Breast epithelium (tissue), 4 donors: ENCODE measurements at regions not wholly inside any gene's neighbourhood (a gene's known extent, or its start where the extent isn't known, plus 50 kb on each side); places are given as distances from the start of the nearest gene placed in this dataset.
"Not testable (repeated sequence)": the region's sequence is repeated elsewhere in the genome, so short reads cannot be mapped to it uniquely, and the experiment has no call there.

Experiments used
- DNase-seq, 2 donors: peaks; one replicate each; pipeline ENCODE4 v3.0.0-alpha.2; 2019; ENCODE audit warnings: low spot score in 2 of 2
- H3K27ac ChIP-seq, 2 donors: fragments of 200-600 bp; sonication (generic) in 1 of 2; one replicate each; pipeline ENCODE4 v1.5.1; 2016 to 2019; ENCODE audit warnings: mild to moderate bottlenecking in 1 of 2
- H3K27me3 ChIP-seq, 2 donors: fragments of 200-600 bp; sonication (generic) in 1 of 2; one replicate each; pipeline versions ENCODE4 v1.5.1 to v1.6.0; 2017 to 2019; ENCODE audit warnings: control low read depth in 1 of 2, mild to moderate bottlenecking in 1 of 2
- H3K36me3 ChIP-seq: fragments of 200-600 bp; one replicate; pipeline ENCODE4 v1.5.1; 2019
- H3K4me1 ChIP-seq, 2 donors: fragments of 200-600 bp; sonication (generic); one replicate each; pipeline ENCODE4 v1.5.1; 2016 to 2019; ENCODE audit warnings: control low read depth in 1 of 2
- H3K4me3 ChIP-seq, 3 donors: fragments of 200-600 bp; sonication (generic); 1 replicate in 2 of 3; 2 replicates in 1 of 3; pipeline ENCODE4 v1.5.1; 2016 to 2019; ENCODE audit warnings: mild to moderate bottlenecking in 3 of 3, moderate library complexity in 2 of 3
- H3K9me3 ChIP-seq, 2 donors: fragments of 200-600 bp; sonication (generic) in 1 of 2; one replicate each; pipeline ENCODE4 v1.5.1; 2016 to 2019; ENCODE audit warnings: control low read depth in 1 of 2
- CTCF ChIP-seq, 3 donors: fragments of 450-650 bp; IDR thresholded peaks; one replicate each; pipeline ENCODE4 v1.5.1; 2016 to 2017; ENCODE audit warnings: antibody characterized with exemption in 3 of 3, mild to moderate bottlenecking in 3 of 3, moderate library complexity in 3 of 3
- POLR2A ChIP-seq: fragments of 450-650 bp; IDR thresholded peaks from one replicate; pipeline ENCODE4 v1.6.1; 2016; ENCODE audit warnings: antibody characterized with exemption, mild to moderate bottlenecking, moderate library complexity
- POLR2AphosphoS5 ChIP-seq, 3 donors: sonication (generic); formaldehyde crosslinking; IDR thresholded peaks; one replicate each; pipeline ENCODE4 v1.6.1; 2017; ENCODE audit warnings: antibody characterized with exemption in 3 of 3
- intact Hi-C: fragments of 100-400 bp; cut with DNase I; formaldehyde crosslinking; loops from one replicate; pipeline ENCODE4 v1.15.1; 2023; ENCODE audit warnings: low total_unique reads

- TF ChIP-seq POLR2AphosphoS5 (IDR thresholded peaks at IDR 0.05) (no peak), POLR2A (no peak)
- H3K4me3 ChIP-seq: no peak overlapping the region
- no peaks in the 10 kb centered on the region for H3K4me1 ChIP-seq
- intact Hi-C loops: no loop called here
- H3K9me3 ChIP-seq: no peaks in the 10 kb centered on the region
- H3K27ac ChIP-seq: no peak overlapping the region
- H3K36me3 ChIP-seq: no peaks in the 10 kb centered on the region
- DNase-seq: no peak
- no peaks in the 10 kb centered on the region for H3K27me3 ChIP-seq
These were observed 186.7 kb downstream of the LARP7 start for GRCh38 chr4:112823606-112824005.

- no peaks in the 10 kb centered on the region for H3K27me3 ChIP-seq
- H3K27ac ChIP-seq: no peak overlapping the region
- H3K36me3 ChIP-seq: no peaks in the 10 kb centered on the region
- intact Hi-C loops: no loop called here
- no peaks in the 10 kb centered on the region for H3K4me1 ChIP-seq
- no peak for TF ChIP-seq POLR2AphosphoS5 (IDR thresholded peaks at IDR 0.05)
- TF ChIP-seq POLR2A: no peak
- TF ChIP-seq CTCF (IDR thresholded peaks at IDR 0.05): no peak
- peaks cover 2 to 7% of the 10 kb centered on the region in 2 donors for H3K9me3 ChIP-seq
- no peak for DNase-seq
- H3K4me3 ChIP-seq: no peak overlapping the region
These were observed 193.9 kb downstream of the LARP7 start for GRCh38 chr4:112830753-112831386.

- no peak for DNase-seq
- Histone ChIP-seq H3K27ac (no peak overlapping the region), H3K4me1 (no peaks in the 10 kb centered on the region), H3K4me3 (no peak overlapping the region), H3K9me3 (peaks cover 12 to 16% of the 10 kb centered on the region in 2 donors), H3K36me3 (no peaks in the 10 kb centered on the region), H3K27me3 (no peaks in the 10 kb centered on the region)
- intact Hi-C loops: no loop called here
- TF ChIP-seq POLR2A (no peak), CTCF (IDR thresholded peaks at IDR 0.05) (no peak), POLR2AphosphoS5 (IDR thresholded peaks at IDR 0.05) (no peak)
These were observed 195.6 kb downstream of the LARP7 start for GRCh38 chr4:112832493-112832892.

- DNase-seq: no peak
- peaks cover 4 to 16% of the 10 kb centered on the region in 2 donors for H3K9me3 ChIP-seq
- H3K4me3 ChIP-seq: no peak overlapping the region
- H3K36me3 ChIP-seq: no peaks in the 10 kb centered on the region
- H3K4me1 ChIP-seq: no peaks in the 10 kb centered on the region
- TF ChIP-seq CTCF (IDR thresholded peaks at IDR 0.05) (no peak), POLR2AphosphoS5 (IDR thresholded peaks at IDR 0.05) (no peak), POLR2A (no peak)
- no peak overlapping the region for H3K27ac ChIP-seq
- intact Hi-C loops: no loop called here
- no peaks in the 10 kb centered on the region for H3K27me3 ChIP-seq
These were observed 200.0 kb downstream of the LARP7 start for GRCh38 chr4:112836895-112837294.

GRCh38 chr4:112838015-112838414 is 201.1 kb downstream of the LARP7 start:
- H3K4me1 ChIP-seq, H3K36me3 ChIP-seq, H3K27me3 ChIP-seq, H3K27ac ChIP-seq, intact Hi-C loops, H3K4me3 ChIP-seq, DNase-seq: not testable (repeated sequence)
- peaks cover 4 to 16% of the 10 kb centered on the region in 2 donors for H3K9me3 ChIP-seq

- H3K4me3 ChIP-seq: no peak overlapping the region
- intact Hi-C loops: no loop called here
- peaks cover 4 to 16% of the 10 kb centered on the region in 2 donors for H3K9me3 ChIP-seq
- no peaks in the 10 kb centered on the region for H3K4me1 ChIP-seq
- no peak overlapping the region for H3K27ac ChIP-seq
- DNase-seq: no peak
- H3K27me3 ChIP-seq: no peaks in the 10 kb centered on the region
- TF ChIP-seq POLR2A (no peak), POLR2AphosphoS5 (IDR thresholded peaks at IDR 0.05) (no peak), CTCF (IDR thresholded peaks at IDR 0.05) (no peak)
- no peaks in the 10 kb centered on the region for H3K36me3 ChIP-seq
These were observed 203.1 kb downstream of the LARP7 start for GRCh38 chr4:112840061-112840460.
